Left ventricle myocardium inferior (tissue), 1 donor: ENCODE measurements at regions not wholly inside any gene's neighbourhood (a gene's known extent, or its start where the extent isn't known, plus 50 kb on each side); places are given as distances from the start of the nearest gene placed in this dataset.

Experiments
- DNase-seq: peaks from one replicate; pipeline ENCODE4 v3.0.0-alpha.2; 2020
- H3K27ac ChIP-seq: fragments of 200-600 bp; replicated peaks from 2 replicates; pipeline ENCODE4 v1.8.0; 2021
- H3K27me3 ChIP-seq: fragments of 200-600 bp; 2 replicates; pipeline ENCODE4 v1.8.0; 2021; ENCODE audit warnings: low read depth
- H3K36me3 ChIP-seq: fragments of 200-600 bp; 2 replicates; pipeline ENCODE4 v1.8.0; 2021
- H3K4me1 ChIP-seq: fragments of 200-600 bp; 2 replicates; pipeline ENCODE4 v1.8.0; 2021
- H3K4me3 ChIP-seq: fragments of 200-600 bp; 2 replicates; pipeline ENCODE4 v1.8.0; 2021; ENCODE audit warnings: mild to moderate bottlenecking, moderate library complexity
- H3K9me3 ChIP-seq: fragments of 200-600 bp; replicated peaks from 2 replicates; pipeline ENCODE4 v1.8.0; 2021
- CTCF ChIP-seq: fragments of 200-600 bp; IDR thresholded peaks from 2 replicates; pipeline ENCODE4 v1.8.0; 2021; ENCODE audit warnings: antibody characterized with exemption, mild to moderate bottlenecking, borderline replicate concordance
- intact Hi-C: fragments of 100-400 bp; cut with micrococcal nuclease; formaldehyde crosslinking; loops from one replicate; pipeline ENCODE4 v1.11.0; 2022
- donor health status: DM: no; HTN: yes; CAD: no; lungs with severe emphysema.

GRCh38 chr17:13293421-13293820 is 275.6 kb upstream of the ELAC2 start:
- intact Hi-C loops: no loop called here
- Histone ChIP-seq H3K27ac (no peak overlapping the region), H3K4me3 (no peak overlapping the region), H3K4me1 (no peaks in the 10 kb centered on the region), H3K27me3 (no peaks in the 10 kb centered on the region), H3K36me3 (no peaks in the 10 kb centered on the region), H3K9me3 (no peaks in the 10 kb centered on the region)
- no peak for TF ChIP-seq CTCF
- no peak for DNase-seq

- no peaks in the 10 kb centered on the region for H3K9me3 ChIP-seq
- no peaks in the 10 kb centered on the region for H3K27me3 ChIP-seq
- H3K27ac ChIP-seq: no peak overlapping the region
- H3K4me1 ChIP-seq: no peaks in the 10 kb centered on the region
- no peak for DNase-seq
- intact Hi-C loops: no loop called here
- no peak overlapping the region for H3K4me3 ChIP-seq
- TF ChIP-seq CTCF: no peak
- H3K36me3 ChIP-seq: no peaks in the 10 kb centered on the region
These were observed 274.5 kb upstream of the ELAC2 start for GRCh38 chr17:13292291-13292690.

GRCh38 chr17:13288248-13288647 is 270.4 kb upstream of the ELAC2 start:
- intact Hi-C loops: no loop called here
- no peak for DNase-seq
- no peak overlapping the region for H3K4me3 ChIP-seq
- H3K27me3 ChIP-seq: no peaks in the 10 kb centered on the region
- no peaks in the 10 kb centered on the region for H3K4me1 ChIP-seq
- no peaks in the 10 kb centered on the region for H3K9me3 ChIP-seq
- no peak for TF ChIP-seq CTCF
- no peak overlapping the region for H3K27ac ChIP-seq
- no peaks in the 10 kb centered on the region for H3K36me3 ChIP-seq

- Histone ChIP-seq H3K4me1 (no peaks in the 10 kb centered on the region), H3K4me3 (no peak overlapping the region), H3K36me3 (no peaks in the 10 kb centered on the region), H3K9me3 (no peaks in the 10 kb centered on the region), H3K27me3 (no peaks in the 10 kb centered on the region), H3K27ac (no peak overlapping the region)
- TF ChIP-seq CTCF: no peak
- DNase-seq: no peak
- intact Hi-C loops: no loop called here
These were observed 269.4 kb upstream of the ELAC2 start for GRCh38 chr17:13287226-13287625.

- no peak for TF ChIP-seq CTCF
These were observed 265.8 kb upstream of the ELAC2 start for GRCh38 chr17:13283606-13284005.

DNA sequence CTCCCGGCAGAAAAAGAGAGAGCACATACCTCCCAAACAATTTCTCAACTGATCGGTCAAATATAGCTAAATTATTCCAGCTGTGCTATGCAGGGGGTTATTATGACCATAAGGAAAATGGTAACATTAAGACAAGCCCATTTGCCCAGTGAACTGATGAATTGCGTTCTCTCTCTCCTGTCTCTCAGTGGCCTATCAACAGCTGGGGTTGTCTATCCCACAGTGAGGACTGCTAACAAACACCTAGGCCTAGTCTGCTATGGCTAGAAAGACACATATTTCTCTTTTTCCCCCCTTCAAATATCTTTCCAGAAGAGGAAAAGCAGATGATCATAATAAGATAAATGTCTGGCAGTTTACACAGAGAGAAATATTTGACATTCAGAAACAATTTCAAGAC is 263.8 kb upstream of the ELAC2 start:
- H3K9me3 ChIP-seq: no peaks in the 10 kb centered on the region

More at GRCh38 chr17:13283606-13284005, 265.8 kb upstream of the ELAC2 start:
- intact Hi-C loops: no loop called here
- H3K9me3 ChIP-seq: no peaks in the 10 kb centered on the region
- H3K36me3 ChIP-seq: no peaks in the 10 kb centered on the region
- DNase-seq: no peak
- no peak overlapping the region for H3K4me3 ChIP-seq
- no peaks in the 10 kb centered on the region for H3K27me3 ChIP-seq
- H3K27ac ChIP-seq: no peak overlapping the region
- no peaks in the 10 kb centered on the region for H3K4me1 ChIP-seq

More for the DNA sequence above, 263.8 kb upstream of the ELAC2 start:
- no peak overlapping the region for H3K27ac ChIP-seq
- H3K36me3 ChIP-seq: no peaks in the 10 kb centered on the region
- H3K27me3 ChIP-seq: no peaks in the 10 kb centered on the region
- no peaks in the 10 kb centered on the region for H3K4me1 ChIP-seq
- no peak for TF ChIP-seq CTCF
- intact Hi-C loops: no loop called here
- DNase-seq: no peak
- H3K4me3 ChIP-seq: no peak overlapping the region
